KMS-11 (cell line): ENCODE measurements at regions not wholly inside any gene's neighbourhood (a gene's known extent, or its start where the extent isn't known, plus 50 kb on each side); places are given as distances from the start of the nearest gene placed in this dataset.

Experiments used
- H2AFZ ChIP-seq: fragments of 200-600 bp; sonication (generic); 2 replicates; pipeline ENCODE4 v1.6.1; 2016; ENCODE audit warnings: antibody characterized with exemption, mixed run types, low read depth
- H3K27ac ChIP-seq: fragments of 200-600 bp; sonication (generic); 2 replicates; pipeline ENCODE4 v1.6.1; 2016; ENCODE audit warnings: mild to moderate bottlenecking, mixed run types
- H3K27me3 ChIP-seq: fragments of 200-600 bp; sonication (generic); 2 replicates; pipeline ENCODE4 v1.6.1; 2017; ENCODE audit warnings: mild to moderate bottlenecking, low read depth, mixed run types, moderate library complexity; ENCODE audit not compliant: insufficient read depth
- H3K36me3 ChIP-seq: fragments of 200-600 bp; sonication (generic); 2 replicates; pipeline ENCODE4 v1.6.1; 2017; ENCODE audit warnings: mild to moderate bottlenecking, mixed run types; ENCODE audit not compliant: insufficient read depth
- H3K4me1 ChIP-seq: fragments of 200-600 bp; sonication (generic); 2 replicates; pipeline ENCODE4 v1.6.1; 2016; ENCODE audit warnings: mild to moderate bottlenecking, low read depth, mixed run types; ENCODE audit not compliant: poor library complexity, severe bottlenecking
- H3K4me2 ChIP-seq: fragments of 200-600 bp; sonication (generic); 2 replicates; pipeline ENCODE4 v1.7.0; 2016; ENCODE audit warnings: mild to moderate bottlenecking, mixed run types
- H3K4me3 ChIP-seq: fragments of 200-600 bp; sonication (generic); IDR thresholded peaks from 2 replicates; pipeline ENCODE4 v1.6.1; 2017; ENCODE audit warnings: low read depth, low read length, mixed read lengths; ENCODE audit not compliant: insufficient read depth
- H3K79me2 ChIP-seq: fragments of 200-600 bp; sonication (generic); 2 replicates; pipeline ENCODE4 v1.6.1; 2016; ENCODE audit warnings: low read depth, mixed run types; ENCODE audit not compliant: insufficient read depth
- H3K9ac ChIP-seq: fragments of 200-600 bp; sonication (generic); 2 replicates; pipeline ENCODE4 v1.6.1; 2016; ENCODE audit warnings: mild to moderate bottlenecking, mixed run types
- H4K20me1 ChIP-seq: fragments of 200-600 bp; sonication (generic); 2 replicates; pipeline ENCODE4 v1.6.1; 2016; ENCODE audit warnings: mild to moderate bottlenecking, mixed run types; ENCODE audit not compliant: insufficient read depth
- CTCF ChIP-seq: fragments of 200-600 bp; sonication (generic); conservative IDR thresholded peaks from 2 replicates; pipeline ENCODE4 v1.6.1; 2017; ENCODE audit warnings: low read depth, mild to moderate bottlenecking, antibody characterized with exemption, low read length, moderate library complexity, mixed read lengths

- H3K36me3 ChIP-seq: no peaks in the 10 kb centered on the region
- H3K4me3 ChIP-seq: no peak overlapping the region
- no peaks in the 10 kb centered on the region for H3K79me2 ChIP-seq
- H3K9ac ChIP-seq: no peak overlapping the region
- H3K4me2 ChIP-seq: no peak overlapping the region
- no peak overlapping the region for H2AFZ ChIP-seq
- H3K27ac ChIP-seq: no peak overlapping the region
- TF ChIP-seq CTCF: no peak
- H3K27me3 ChIP-seq: no peaks in the 10 kb centered on the region
- no peaks in the 10 kb centered on the region for H3K4me1 ChIP-seq
- H4K20me1 ChIP-seq: no peaks in the 10 kb centered on the region
Measured at GRCh38 chr3:65030847-65031463, 343.2 kb upstream of the ADAMTS9 start.

GRCh38 chr3:65030014-65030627 is 342.3 kb upstream of the ADAMTS9 start:
- Histone ChIP-seq H3K27ac (no peak overlapping the region), H3K79me2 (no peaks in the 10 kb centered on the region), H2AFZ (no peak overlapping the region), H3K27me3 (no peaks in the 10 kb centered on the region), H3K9ac (no peak overlapping the region), H3K36me3 (no peaks in the 10 kb centered on the region), H3K4me2 (no peak overlapping the region), H3K4me3 (no peak overlapping the region), H3K4me1 (no peaks in the 10 kb centered on the region), H4K20me1 (no peaks in the 10 kb centered on the region)
- TF ChIP-seq CTCF: no peak

- Histone ChIP-seq H3K4me2 (no peak overlapping the region), H3K27me3 (no peaks in the 10 kb centered on the region), H2AFZ (no peak overlapping the region), H3K27ac (no peak overlapping the region), H3K9ac (no peak overlapping the region), H4K20me1 (no peaks in the 10 kb centered on the region), H3K4me3 (no peak overlapping the region), H3K4me1 (no peaks in the 10 kb centered on the region), H3K36me3 (no peaks in the 10 kb centered on the region), H3K79me2 (no peaks in the 10 kb centered on the region)
- TF ChIP-seq CTCF: no peak
Measured at GRCh38 chr3:65029130-65029529, 341.3 kb upstream of the ADAMTS9 start.

- TF ChIP-seq CTCF: no peak
Measured at GRCh38 chr3:65028024-65028423, 340.2 kb upstream of the ADAMTS9 start.

More at GRCh38 chr3:65028024-65028423, 340.2 kb upstream of the ADAMTS9 start:
- Histone ChIP-seq H3K27ac (no peak overlapping the region), H3K4me2 (no peak overlapping the region), H4K20me1 (no peaks in the 10 kb centered on the region), H3K27me3 (no peaks in the 10 kb centered on the region), H3K36me3 (no peaks in the 10 kb centered on the region), H3K4me1 (no peaks in the 10 kb centered on the region), H3K79me2 (no peaks in the 10 kb centered on the region), H2AFZ (no peak overlapping the region), H3K9ac (no peak overlapping the region), H3K4me3 (no peak overlapping the region)
